Keratinocyte (primary cell): ENCODE measurements at regions not wholly inside any gene's neighbourhood (a gene's known extent, or its start where the extent isn't known, plus 50 kb on each side); places are given as distances from the start of the nearest gene placed in this dataset.

Source experiments
- DNase-seq: peaks from one replicate; pipeline ENCODE4 v3.0.0-alpha.2; 2011; ENCODE audit warnings: low read depth, missing footprints, low spot score
- FAIRE-seq: peaks from 2 replicates; lab custom pipeline; 2011; peaks lifted over from hg19 to GRCh38; lab: Jason Lieb, UNC
- H2AFZ ChIP-seq: 2 replicates; pipeline ENCODE4 v1.6.0; 2012; ENCODE audit warnings: low read length, control low read depth, inconsistent platforms; ENCODE audit not compliant: control insufficient read depth
- H3K27ac ChIP-seq: 2 replicates; pipeline ENCODE4 v1.5.1; 2011; ENCODE audit warnings: low read length; ENCODE audit not compliant: control insufficient read depth, insufficient read depth
- H3K27me3 ChIP-seq: 3 replicates; pipeline ENCODE4 v1.6.0; 2011; ENCODE audit warnings: low read length; ENCODE audit not compliant: control insufficient read depth, insufficient read depth; ENCODE audit errors: extremely low read depth
- H3K36me3 ChIP-seq, 2 experiments: 2 replicates in 1 of 2; 3 replicates in 1 of 2; pipeline ENCODE4 v1.5.1; 2011; ENCODE audit warnings: low read length in 2 of 2, mild to moderate bottlenecking in 1 of 2; ENCODE audit not compliant: control insufficient read depth in 2 of 2, insufficient read depth in 2 of 2; ENCODE audit errors: extremely low read depth in 1 of 2
- H3K4me1 ChIP-seq: 3 replicates; pipeline ENCODE4 v1.5.1; 2011; ENCODE audit warnings: low read length; ENCODE audit not compliant: control insufficient read depth, insufficient read depth; ENCODE audit errors: extremely low read depth
- H3K4me2 ChIP-seq: 3 replicates; pipeline ENCODE4 v1.6.0; 2011; ENCODE audit warnings: low read depth, low read length; ENCODE audit not compliant: control insufficient read depth, insufficient read depth; ENCODE audit errors: extremely low read depth
- H3K4me3 ChIP-seq, 3 experiments: fragments of 200-600 bp in 1 of 3; sonication (generic) in 1 of 3; 2 replicates in 2 of 3; 3 replicates in 1 of 3; pipeline ENCODE4 v1.5.1; 2011 to 2016; ENCODE audit warnings: low read length in 3 of 3, mild to moderate bottlenecking in 3 of 3, control low read depth in 2 of 3, inconsistent platforms in 1 of 3, low read depth in 1 of 3, mixed read lengths in 1 of 3, mixed run types in 1 of 3, moderate library complexity in 1 of 3; ENCODE audit not compliant: control insufficient read depth in 2 of 3, insufficient read depth in 2 of 3; ENCODE audit errors: extremely low read depth in 1 of 3
- H3K79me2 ChIP-seq: 2 replicates; pipeline ENCODE4 v1.6.0; 2012; ENCODE audit warnings: low read length; ENCODE audit not compliant: control insufficient read depth, insufficient read depth
- H3K9ac ChIP-seq: 3 replicates; pipeline ENCODE4 v1.6.0; 2011; ENCODE audit warnings: low read length; ENCODE audit not compliant: control insufficient read depth, insufficient read depth; ENCODE audit errors: extremely low read depth
- H3K9me1 ChIP-seq: 3 replicates; pipeline ENCODE4 v1.6.0; 2011; ENCODE audit warnings: low read length; ENCODE audit not compliant: control insufficient read depth, insufficient read depth; ENCODE audit errors: extremely low read depth
- H3K9me3 ChIP-seq: 2 replicates; pipeline ENCODE4 v1.5.1; 2012; ENCODE audit warnings: low read depth, low read length; ENCODE audit not compliant: control insufficient read depth
- H4K20me1 ChIP-seq: 3 replicates; pipeline ENCODE4 v1.6.0; 2011; ENCODE audit warnings: low read length; ENCODE audit not compliant: control insufficient read depth, insufficient read depth; ENCODE audit errors: extremely low read depth
- CTCF ChIP-seq, 3 experiments: IDR thresholded peaks in 1 of 3; conservative IDR thresholded peaks in 1 of 3; optimal IDR thresholded peaks in 1 of 3; 2 replicates in 2 of 3; 3 replicates in 1 of 3; pipeline versions ENCODE3 to v1.5.1; 2011; ENCODE audit warnings: low read length in 3 of 3, mild to moderate bottlenecking in 3 of 3, moderate library complexity in 2 of 3, control low read depth in 1 of 3, inconsistent platforms in 1 of 3; ENCODE audit not compliant: insufficient read depth in 2 of 3; ENCODE audit errors: extremely low read depth in 1 of 3
- EZH2 ChIP-seq: IDR thresholded peaks from one replicate; pipeline ENCODE4 v1.6.1; 2012; ENCODE audit warnings: inconsistent platforms, mild to moderate bottlenecking, low read length, moderate library complexity
- dilution Hi-C: fragments of 300-500 bp; cut with MboI; formaldehyde crosslinking; loops from one replicate; pipeline ENCODE4 v1.7.0; 2020; ENCODE audit warnings: low sequenced_read_pairs; ENCODE audit not compliant: extremely low pct_ligation_motif_present

GRCh38 chr3:20456511-20456910 is 270.5 kb upstream of the SGO1 start:
- H3K27me3 ChIP-seq = no peaks in the 10 kb centered on the region
- no peak overlapping the region for H2AFZ ChIP-seq
- no peaks in the 10 kb centered on the region for H3K79me2 ChIP-seq
- H4K20me1 ChIP-seq = no peaks in the 10 kb centered on the region
- H3K9me3 ChIP-seq = no peaks in the 10 kb centered on the region
- no peaks in the 10 kb centered on the region for H3K4me1 ChIP-seq
- H3K27ac ChIP-seq = no peak overlapping the region
- dilution Hi-C loops = no loop called here
- no peak for TF ChIP-seq CTCF (optimal IDR thresholded peaks at IDR 0.05 in 1 of 3, IDR thresholded peaks at IDR 0.05 in 1 of 3, conservative IDR thresholded peaks at IDR 0.05 in 1 of 3; ENCODE audit: extremely low read depth in 1 of 3, insufficient read depth in 2 of 3, low read length in 3 of 3)
- DNase-seq (no peak), FAIRE-seq (no peak)
- H3K36me3 ChIP-seq = no peaks in the 10 kb centered on the region
- H3K9me1 ChIP-seq = no peaks in the 10 kb centered on the region
- H3K4me3 ChIP-seq = no peak overlapping the region
- H3K9ac ChIP-seq = no peak overlapping the region
- no peak overlapping the region for H3K4me2 ChIP-seq

- Histone ChIP-seq H3K4me3 (no peak overlapping the region), H3K36me3 (no peaks in the 10 kb centered on the region), H3K9ac (no peak overlapping the region), H3K9me1 (no peaks in the 10 kb centered on the region), H2AFZ (no peak overlapping the region), H3K4me1 (no peaks in the 10 kb centered on the region), H3K9me3 (no peaks in the 10 kb centered on the region), H3K27ac (no peak overlapping the region), H3K27me3 (no peaks in the 10 kb centered on the region), H4K20me1 (no peaks in the 10 kb centered on the region), H3K79me2 (no peaks in the 10 kb centered on the region), H3K4me2 (no peak overlapping the region)
- DNase-seq = no peak
- TF ChIP-seq CTCF (optimal IDR thresholded peaks at IDR 0.05 in 1 of 3, IDR thresholded peaks at IDR 0.05 in 1 of 3, conservative IDR thresholded peaks at IDR 0.05 in 1 of 3; ENCODE audit: extremely low read depth in 1 of 3, insufficient read depth in 2 of 3, low read length in 3 of 3) = no peak
- TF ChIP-seq EZH2 = no peak
- no peak for FAIRE-seq
- dilution Hi-C loops = no loop called here
Observed at GRCh38 chr3:20451170-20451569, 265.2 kb upstream of the SGO1 start.
